HG02763 (cell line): ENCODE measurements at regions not wholly inside any gene's neighbourhood (a gene's known extent, or its start where the extent isn't known, plus 50 kb on each side); places are given as distances from the start of the nearest gene placed in this dataset.

ENCODE experiments used
- ATAC-seq: cut with Tn5 transposase; IDR thresholded peaks from one replicate; pipeline ENCODE4 v1.9.1; 2021; ENCODE audit warnings: mild to moderate bottlenecking, moderate library complexity; ENCODE audit not compliant: unreplicated experiment

DNA sequence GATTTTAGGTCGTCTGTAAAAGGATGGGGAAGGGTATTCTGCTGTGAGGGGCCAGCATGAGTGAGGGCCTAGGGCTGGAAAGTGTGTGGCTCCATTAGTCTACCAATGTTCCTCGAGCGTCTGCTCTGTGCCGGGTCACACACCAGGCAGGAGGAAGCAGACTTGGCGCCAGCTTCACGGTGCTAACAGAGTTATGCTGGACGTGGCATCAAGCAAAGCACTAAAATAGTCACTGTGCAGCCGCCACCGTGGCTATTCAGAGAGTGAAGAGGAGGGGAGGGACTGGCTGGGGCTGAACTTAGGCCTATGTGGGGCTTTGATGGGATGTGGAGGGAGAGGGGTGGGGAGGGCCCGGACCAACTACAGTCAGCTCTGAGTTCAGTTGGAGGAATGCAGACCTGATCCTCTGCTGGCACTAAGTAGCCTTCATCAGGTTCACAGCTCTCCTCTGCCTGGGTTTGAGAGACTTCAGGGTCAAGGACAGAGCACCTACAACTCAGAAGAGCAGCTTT is 83.9 kb upstream of the MSX1 start:
- ATAC-seq: no peak

- no peak for ATAC-seq
Observed at GRCh38 chr4:4772534-4772933, 86.9 kb upstream of the MSX1 start.

GRCh38 chr4:4771160-4771559 is 88.3 kb upstream of the MSX1 start:
- no peak for ATAC-seq

- no peak for ATAC-seq
Observed at GRCh38 chr4:4770610-4771009, 88.9 kb upstream of the MSX1 start.

DNA sequence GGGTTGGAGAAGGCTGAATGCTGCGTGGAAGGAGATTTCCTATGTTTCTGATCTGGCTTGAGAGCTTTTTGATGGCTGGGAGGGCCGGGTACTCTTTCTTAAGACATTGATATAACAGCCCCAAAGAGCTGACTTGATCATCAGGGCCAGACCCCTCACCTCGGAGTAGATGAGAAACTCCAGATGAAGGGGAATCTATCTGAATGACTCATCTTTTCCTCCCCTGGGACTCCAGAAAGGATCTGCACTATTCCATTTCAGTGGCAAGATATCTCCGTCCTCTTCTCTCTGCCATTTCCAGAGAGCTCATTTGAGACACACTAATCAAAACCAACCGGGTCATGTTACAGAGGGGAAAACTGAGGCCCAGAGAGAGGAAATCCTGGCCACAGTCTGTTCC is 92.9 kb upstream of the MSX1 start:
- ATAC-seq: no peak

GRCh38 chr4:4765811-4766210 is 93.7 kb upstream of the MSX1 start:
- ATAC-seq: no peak

GRCh38 chr4:4764558-4764905 is 94.9 kb upstream of the MSX1 start:
- ATAC-seq: no peak

- no peak for ATAC-seq
Observed at GRCh38 chr4:4763822-4764557, 95.5 kb upstream of the MSX1 start.

- ATAC-seq: peak; percentile 79
Observed at GRCh38 chr4:4762909-4763821, 96.3 kb upstream of the MSX1 start.

GRCh38 chr4:4762300-4762699 is 97.2 kb upstream of the MSX1 start:
- no peak for ATAC-seq

- ATAC-seq: no peak
Observed at GRCh38 chr4:4761128-4761982, 98.1 kb upstream of the MSX1 start.

DNA sequence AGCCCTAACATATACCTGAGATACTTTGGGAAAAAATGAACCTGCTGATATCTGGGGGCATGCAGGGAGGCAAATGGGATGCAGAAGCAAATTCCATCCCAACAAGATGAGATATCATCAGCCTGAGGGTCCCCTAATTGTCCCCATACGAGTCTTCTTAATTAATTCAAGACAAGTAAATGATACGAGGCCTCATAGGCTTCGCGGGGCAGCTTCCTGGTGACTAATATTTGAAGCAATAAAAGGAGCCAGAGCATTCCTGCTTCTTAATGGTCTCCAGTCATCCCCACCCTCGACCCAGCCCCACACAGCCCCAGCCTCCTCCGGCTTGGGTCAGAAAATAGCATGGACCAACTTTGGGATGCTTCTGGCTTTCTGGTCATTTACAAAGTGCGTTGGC is 99.6 kb upstream of the MSX1 start:
- no peak for ATAC-seq

- no peak for ATAC-seq
Observed at GRCh38 chr4:4759232-4759631, 100.2 kb upstream of the MSX1 start.

DNA sequence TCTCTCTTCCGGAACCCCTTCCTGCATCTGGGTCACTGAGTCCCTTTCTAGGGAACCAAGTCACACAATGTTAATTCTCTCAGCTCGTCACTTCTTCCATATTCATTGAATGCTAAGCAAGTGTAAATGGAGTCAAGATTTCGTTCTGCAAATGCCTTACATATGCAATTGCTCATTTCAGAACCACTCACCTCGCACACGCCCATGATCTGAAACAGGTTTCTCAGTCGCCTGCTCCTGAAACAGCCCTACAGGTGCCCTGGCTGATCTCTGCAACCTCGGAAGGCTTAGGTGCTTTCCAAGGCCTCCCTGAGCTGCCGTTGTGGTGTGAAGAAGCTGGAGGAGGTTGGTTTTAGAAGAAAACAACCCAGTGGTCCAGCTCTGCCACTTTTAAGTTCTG is 100.8 kb upstream of the MSX1 start:
- peak; percentile 30 for ATAC-seq

DNA sequence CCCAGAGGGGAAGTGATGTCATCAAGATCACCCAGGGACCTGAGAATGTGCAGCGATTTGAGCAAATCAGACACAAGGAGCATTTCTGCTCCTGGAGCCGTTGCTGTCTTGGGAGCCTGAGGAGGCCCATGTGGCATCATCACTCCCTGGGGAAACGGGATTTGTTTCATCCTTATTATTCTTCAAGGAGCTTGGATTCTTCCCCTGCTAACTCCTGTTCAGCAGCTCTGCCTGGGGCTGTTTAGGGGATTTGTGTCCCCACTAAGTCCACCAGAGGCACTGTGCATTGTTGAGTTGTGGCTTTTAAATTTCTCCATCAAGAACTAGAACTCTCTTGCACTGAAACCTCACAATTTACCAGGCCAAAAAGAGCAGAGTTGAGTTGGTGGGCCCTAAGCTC is 104.2 kb upstream of the MSX1 start:
- no peak for ATAC-seq

DNA sequence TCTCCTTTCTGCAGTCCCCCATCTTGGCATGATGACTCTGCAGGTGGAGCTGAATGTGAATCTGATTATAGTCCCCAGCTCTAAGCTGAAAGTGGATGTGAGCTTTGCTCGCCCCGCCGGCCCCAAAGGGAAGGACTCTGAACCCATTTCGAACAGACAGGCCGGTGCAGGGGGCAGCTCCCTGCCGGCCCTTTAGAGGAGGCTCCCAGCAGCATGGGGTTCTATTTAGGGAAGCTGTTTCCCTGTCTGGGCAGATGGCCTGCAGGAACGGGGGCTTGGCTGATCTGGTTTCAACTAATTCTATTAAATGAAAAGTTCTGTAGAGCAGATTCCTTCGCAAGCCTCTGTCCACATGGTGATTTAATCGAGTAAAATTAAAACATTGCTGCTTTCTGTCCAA is 104.8 kb upstream of the MSX1 start:
- ATAC-seq: no peak

DNA sequence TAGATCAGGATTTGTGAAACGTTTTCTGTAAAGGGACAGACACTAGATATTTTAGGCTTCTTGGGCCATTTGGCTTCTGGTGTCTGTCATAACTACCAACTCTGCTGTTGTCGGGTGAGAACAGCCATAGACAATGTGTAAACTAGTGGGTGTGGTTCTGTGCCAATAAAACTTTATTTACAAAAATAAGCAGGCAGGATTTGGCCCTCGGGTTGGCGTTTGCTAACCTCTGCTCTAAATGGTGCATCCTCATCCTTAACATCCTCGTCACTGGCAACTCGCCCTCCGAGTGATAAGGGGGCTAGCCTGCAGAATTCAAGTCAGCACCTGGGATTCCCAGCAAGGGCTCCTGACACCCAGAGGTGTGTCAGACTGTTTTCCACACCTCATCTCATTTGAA is 105.8 kb upstream of the MSX1 start:
- no peak for ATAC-seq

- ATAC-seq: no peak
Observed at GRCh38 chr4:4752576-4753401, 106.7 kb upstream of the MSX1 start.

GRCh38 chr4:4752025-4752424 is 107.4 kb upstream of the MSX1 start:
- ATAC-seq: no peak

- no peak for ATAC-seq
Observed at GRCh38 chr4:4750187-4750586, 109.3 kb upstream of the MSX1 start.
